ENCODE measurements at regions not wholly inside any gene's neighbourhood (a gene's known extent, or its start where the extent isn't known, plus 50 kb on each side); places are given as distances from the start of the nearest gene placed in this dataset.

- intact Hi-C loops (cut with micrococcal nuclease): no loop called here
- ChIA-PET POLR2A (no interaction called here), CTCF (no interaction called here)
- TF ChIP-seq CTCF (IDR thresholded peaks at IDR 0.05) (no peak), EZH2 (IDR thresholded peaks at IDR 0.05; ENCODE audit: borderline replicate concordance, insufficient read depth, low read depth, low read length, poor library complexity, severe bottlenecking) (no peak)
- Mint-ChIP-seq H3K27ac (no peak overlapping the region), H3K4me1 (no peaks in the 10 kb centered on the region), H3K9me3 (ENCODE audit: insufficient read depth) (peaks cover 12% of the 10 kb centered on the region), H3K4me3 (no peak overlapping the region), H3K27me3 (no peaks in the 10 kb centered on the region)
- Histone ChIP-seq H3K27ac (ENCODE audit: low read length in 2 of 2) (no peak overlapping the region), H3K36me3 (replicated peaks in 1 of 2; ENCODE audit: control extremely low read depth in 1 of 2, control insufficient read depth in 1 of 2, extremely low read depth in 1 of 2, insufficient read depth in 2 of 2, low read length in 1 of 2) (no peaks in the 10 kb centered on the region), H3K4me1 (ENCODE audit: control insufficient read depth in 2 of 2, insufficient read depth in 2 of 2, low read length in 2 of 2) (no peaks in the 10 kb centered on the region), H2AFZ (ENCODE audit: insufficient read depth, low read depth, low read length, poor library complexity, severe bottlenecking) (no peak overlapping the region), H3K9ac (ENCODE audit: low read length) (no peak overlapping the region), H3K79me2 (ENCODE audit: control insufficient read depth, insufficient read depth, low read length) (no peaks in the 10 kb centered on the region), H3K4me3 (ENCODE audit: control extremely low read depth in 1 of 5, extremely low read depth in 1 of 5, insufficient read depth in 1 of 5, low read depth in 2 of 5, low read length in 4 of 5) (no peak overlapping the region), H3K27me3 (replicated peaks in 1 of 4; ENCODE audit: control extremely low read depth in 1 of 4, control insufficient read depth in 3 of 4, insufficient read depth in 4 of 4, low read length in 3 of 4) (no peaks in the 10 kb centered on the region), H3K9me3 (ENCODE audit: control extremely low read depth in 1 of 3, control insufficient read depth in 2 of 3, insufficient read depth in 1 of 3, low read length in 2 of 3) (peaks cover 0 to 8% (median 7%) of the 10 kb centered on the region in 3 donors), H3K4me2 (replicated peaks; ENCODE audit: low read depth, low read length, poor library complexity, severe bottlenecking) (no peak overlapping the region), H4K20me1 (ENCODE audit: control insufficient read depth, insufficient read depth, low read length, poor library complexity, severe bottlenecking) (no peaks in the 10 kb centered on the region)
- no peak for ATAC-seq (ENCODE audit: low read depth)
- no peak for DNase-seq
- WGBS (ENCODE audit: insufficient coverage): 84% methylated on average over 3 of the region's 5 CpGs
These were observed 881.3 kb upstream of the ATXN7L3B start for GRCh38 chr12:73656375-73656774.

- H3K36me3 ChIP-seq (replicated peaks in 1 of 2; ENCODE audit: control extremely low read depth in 1 of 2, control insufficient read depth in 1 of 2, extremely low read depth in 1 of 2, insufficient read depth in 2 of 2, low read length in 1 of 2): no peaks in the 10 kb centered on the region
- H3K4me3 Mint-ChIP-seq: no peak overlapping the region
- H3K4me1 ChIP-seq (ENCODE audit: control insufficient read depth in 2 of 2, insufficient read depth in 2 of 2, low read length in 2 of 2): no peaks in the 10 kb centered on the region
- ChIA-PET CTCF (no interaction called here), POLR2A (no interaction called here)
- H3K9ac ChIP-seq (ENCODE audit: low read length): no peak overlapping the region
- no peak overlapping the region for H3K4me2 ChIP-seq (replicated peaks; ENCODE audit: low read depth, low read length, poor library complexity, severe bottlenecking)
- H3K9me3 ChIP-seq (ENCODE audit: control extremely low read depth in 1 of 3, control insufficient read depth in 2 of 3, insufficient read depth in 1 of 3, low read length in 2 of 3): peaks cover 0 to 6% (median 0%) of the 10 kb centered on the region in 3 donors
- no CpG with 5 or more reads among the region's 1 CpG for WGBS (ENCODE audit: insufficient coverage)
- H2AFZ ChIP-seq (ENCODE audit: insufficient read depth, low read depth, low read length, poor library complexity, severe bottlenecking): no peak overlapping the region
- no peak overlapping the region for H3K4me3 ChIP-seq (ENCODE audit: control extremely low read depth in 1 of 5, extremely low read depth in 1 of 5, insufficient read depth in 1 of 5, low read depth in 2 of 5, low read length in 4 of 5)
- H3K27me3 ChIP-seq (replicated peaks in 1 of 4; ENCODE audit: control extremely low read depth in 1 of 4, control insufficient read depth in 3 of 4, insufficient read depth in 4 of 4, low read length in 3 of 4): no peaks in the 10 kb centered on the region
- ATAC-seq (ENCODE audit: low read depth) (no peak), DNase-seq (no peak)
- H3K27ac Mint-ChIP-seq: no peak overlapping the region
- no peak for TF ChIP-seq CTCF (IDR thresholded peaks at IDR 0.05)
- no peak for TF ChIP-seq EZH2 (IDR thresholded peaks at IDR 0.05; ENCODE audit: borderline replicate concordance, insufficient read depth, low read depth, low read length, poor library complexity, severe bottlenecking)
- H3K4me1 Mint-ChIP-seq: no peaks in the 10 kb centered on the region
- intact Hi-C loops (cut with micrococcal nuclease): no loop called here
- no peaks in the 10 kb centered on the region for H3K9me3 Mint-ChIP-seq (ENCODE audit: insufficient read depth)
- H3K27me3 Mint-ChIP-seq: no peaks in the 10 kb centered on the region
- H4K20me1 ChIP-seq (ENCODE audit: control insufficient read depth, insufficient read depth, low read length, poor library complexity, severe bottlenecking): no peaks in the 10 kb centered on the region
- no peaks in the 10 kb centered on the region for H3K79me2 ChIP-seq (ENCODE audit: control insufficient read depth, insufficient read depth, low read length)
- H3K27ac ChIP-seq (ENCODE audit: low read length in 2 of 2): no peak overlapping the region
These were observed 877.8 kb upstream of the ATXN7L3B start for GRCh38 chr12:73659802-73660201.

All from B cell (primary cell).